Astrocyte of the spinal cord (primary cell): ENCODE measurements at regions not wholly inside any gene's neighbourhood (a gene's known extent, or its start where the extent isn't known, plus 50 kb on each side); places are given as distances from the start of the nearest gene placed in this dataset.

ENCODE experiments used
- DNase-seq: peaks from one replicate; pipeline ENCODE4 v3.0.0; 2011; ENCODE audit warnings: low read depth, low spot score
- H3K4me3 ChIP-seq: 2 replicates; pipeline ENCODE4 v1.5.1; 2011; ENCODE audit warnings: low read depth, mild to moderate bottlenecking, low read length, moderate library complexity
- CTCF ChIP-seq: IDR thresholded peaks from 2 replicates; pipeline ENCODE4 v1.5.1; 2012; ENCODE audit warnings: low read depth, mild to moderate bottlenecking, low read length, inconsistent platforms
- in situ Hi-C: cut with HindIII; loops from 2 replicates; pipeline ENCODE4 v1.10.0; 2017; ENCODE audit warnings: low sequenced_read_pairs

DNA sequence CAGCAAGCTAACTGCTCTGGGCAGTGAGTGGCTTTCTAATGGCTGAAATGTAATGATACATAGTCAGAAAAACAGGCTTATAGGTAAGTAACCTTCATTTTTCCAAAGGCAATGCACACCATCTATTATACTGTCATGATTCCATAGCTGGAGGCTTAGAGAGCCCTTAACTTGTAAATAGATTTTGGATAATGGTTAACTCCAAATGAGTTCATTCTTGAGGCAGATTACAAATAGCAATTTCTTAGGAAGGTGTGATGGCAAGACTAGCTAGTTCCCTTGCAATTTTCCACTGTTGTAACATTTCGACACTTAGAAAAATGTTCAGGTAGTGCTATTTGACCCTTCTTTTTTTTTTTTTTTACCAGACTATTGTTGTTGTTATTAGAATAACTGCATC, 789.8 kb upstream of the PCDH9 start:
- H3K4me3 ChIP-seq = no peak overlapping the region
- in situ Hi-C loops = no loop called here
- no peak for DNase-seq
- TF ChIP-seq CTCF = no peak

- no peak for TF ChIP-seq CTCF
- no peak overlapping the region for H3K4me3 ChIP-seq
- no peak for DNase-seq
- in situ Hi-C loops = no loop called here
Observed at GRCh38 chr13:68009546-68009945, 779.4 kb upstream of the PCDH9 start.

DNA sequence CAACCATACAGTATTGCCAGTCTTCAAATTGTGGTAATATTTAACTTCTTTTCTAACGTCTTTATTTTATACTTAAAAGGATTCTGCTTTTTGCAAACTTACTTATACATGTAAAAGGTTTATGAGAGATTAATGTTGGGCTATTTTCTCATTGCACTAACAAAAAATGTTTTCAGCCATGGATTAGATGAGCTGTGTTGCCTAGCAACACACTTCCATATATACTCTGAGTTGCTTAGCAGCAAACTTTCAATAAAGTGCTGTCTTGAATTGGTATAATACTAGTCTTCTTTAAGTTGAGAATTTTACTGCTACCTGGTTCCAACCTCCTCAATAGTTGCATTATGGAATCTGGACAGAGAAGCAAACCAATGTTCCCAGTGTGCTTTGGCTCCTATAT, 777.4 kb upstream of the PCDH9 start:
- H3K4me3 ChIP-seq = no peak overlapping the region
- in situ Hi-C loops = no loop called here
- no peak for TF ChIP-seq CTCF
- no peak for DNase-seq

GRCh38 chr13:67996101-67996500, 766.0 kb upstream of the PCDH9 start:
- in situ Hi-C loops = no loop called here
- TF ChIP-seq CTCF = no peak
- H3K4me3 ChIP-seq = no peak overlapping the region
- no peak for DNase-seq

DNA sequence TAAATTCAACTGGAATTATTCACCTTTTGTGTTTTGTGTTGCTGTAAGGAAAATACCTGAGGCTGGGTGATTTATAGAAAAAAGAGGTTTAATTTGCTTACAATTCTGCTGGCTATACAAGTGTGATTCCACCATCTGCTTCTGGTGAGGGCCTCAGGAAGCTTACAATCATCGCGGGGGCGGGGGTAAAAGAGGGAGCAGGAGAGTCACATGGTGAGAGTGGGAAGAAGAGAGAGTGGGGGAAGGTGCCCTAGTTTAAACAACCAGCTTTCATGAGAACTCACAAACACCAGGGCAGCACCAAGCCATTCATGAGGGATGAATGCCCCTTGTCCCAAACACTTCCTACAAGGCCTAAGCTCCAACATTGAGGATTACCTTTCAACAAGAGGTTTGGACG, 760.7 kb upstream of the PCDH9 start:
- in situ Hi-C loops = no loop called here
- TF ChIP-seq CTCF = no peak

DNA sequence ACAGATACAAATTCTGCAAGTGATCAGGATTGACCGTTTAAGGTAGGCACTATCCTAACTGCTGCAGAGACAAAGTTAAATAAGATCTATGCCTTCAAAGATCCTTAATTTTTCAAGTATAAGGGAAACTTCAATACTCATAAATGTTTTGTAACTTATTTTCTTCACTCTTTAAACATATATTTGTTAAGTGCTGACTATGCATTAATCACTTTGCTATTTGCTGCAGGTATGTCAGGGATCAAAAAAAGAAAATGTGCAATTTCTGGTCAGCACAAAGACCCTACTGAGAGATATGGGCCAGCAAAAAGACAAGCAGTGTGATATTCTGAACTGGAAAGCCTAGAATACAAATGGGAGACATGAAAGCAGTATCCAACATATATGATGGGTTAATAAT, 756.1 kb upstream of the PCDH9 start:
- no peak for DNase-seq
- no peak for TF ChIP-seq CTCF
- in situ Hi-C loops = no loop called here
- H3K4me3 ChIP-seq = no peak overlapping the region

More for the DNA sequence above, 760.7 kb upstream of the PCDH9 start:
- no peak overlapping the region for H3K4me3 ChIP-seq
- DNase-seq = no peak

DNA sequence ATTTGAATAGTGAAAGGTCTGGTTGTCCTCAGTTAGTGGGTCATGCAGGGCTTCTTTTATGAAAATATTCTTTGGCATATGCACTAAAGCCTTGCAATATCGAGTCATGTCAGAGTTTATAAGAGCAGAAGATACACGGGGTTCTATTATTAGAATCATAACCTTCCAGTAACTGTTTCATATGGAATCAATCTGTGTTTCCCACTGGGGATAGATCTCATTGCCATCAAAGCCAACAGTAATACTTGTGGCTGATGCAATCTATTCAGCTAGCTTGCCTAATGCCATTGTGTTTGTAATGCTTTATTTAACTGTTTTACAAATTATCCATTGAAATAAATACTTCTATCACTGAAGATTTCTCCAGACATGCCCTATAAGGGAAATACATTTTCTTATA, 746.9 kb upstream of the PCDH9 start:
- in situ Hi-C loops = no loop called here
- no peak for DNase-seq
- no peak for TF ChIP-seq CTCF
- no peak overlapping the region for H3K4me3 ChIP-seq
